ENCODE measurements at regions not wholly inside any gene's neighbourhood (a gene's known extent, or its start where the extent isn't known, plus 50 kb on each side); places are given as distances from the start of the nearest gene placed in this dataset.

DNA sequence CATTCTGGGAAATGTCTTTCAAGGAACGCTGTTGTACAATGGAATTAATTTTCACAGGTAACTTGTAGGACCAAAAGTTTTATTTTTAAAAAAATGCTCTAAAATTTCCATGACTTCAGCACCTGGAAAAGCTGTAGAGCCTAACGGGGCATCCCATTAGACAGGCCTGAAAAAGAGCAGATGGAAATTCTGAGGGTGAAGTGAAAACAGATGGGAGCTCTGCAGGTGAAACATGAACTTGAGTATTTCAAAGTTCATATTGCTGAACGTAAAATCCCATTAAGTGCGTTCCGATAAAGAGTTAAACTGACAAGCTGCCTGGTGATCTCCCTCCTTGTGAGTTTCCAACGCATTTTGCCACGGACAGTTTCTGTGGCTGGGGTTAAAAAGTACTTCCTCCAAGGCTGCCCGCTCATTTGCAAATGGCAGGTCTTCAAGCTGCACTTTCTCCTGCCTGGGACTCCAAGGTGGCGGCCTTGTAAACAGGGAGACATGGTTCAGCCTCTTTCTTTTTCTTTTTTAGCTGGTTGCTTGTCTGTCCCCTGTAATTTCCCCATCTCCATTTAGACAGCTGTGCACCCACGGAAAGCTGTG is 450.4 kb downstream of the FGF9 start:
- no peak for TF ChIP-seq POLR2A (IDR thresholded peaks at IDR 0.05; ENCODE audit: low read length)
- TF ChIP-seq GATA1 (IDR thresholded peaks at IDR 0.05; ENCODE audit: low read depth, low read length) = no peak
